ENCODE measurements at regions not wholly inside any gene's neighbourhood (a gene's known extent, or its start where the extent isn't known, plus 50 kb on each side); places are given as distances from the start of the nearest gene placed in this dataset.

- TF ChIP-seq CTCF (IDR thresholded peaks at IDR 0.05; ENCODE audit: low read length) (no peak), EZH2 (optimal IDR thresholded peaks at IDR 0.05; ENCODE audit: low read depth, low read length) (no peak)
Observed at GRCh38 chr12:111010916-111011657, 90.7 kb upstream of the MYL2 start.

All from MM.1S (cell line).